B cell (primary cell): ENCODE measurements at regions not wholly inside any gene's neighbourhood (a gene's known extent, or its start where the extent isn't known, plus 50 kb on each side); places are given as distances from the start of the nearest gene placed in this dataset.

ENCODE experiments used
- ATAC-seq: fragments of 200-7000 bp; cut with Tn5 transposase; one replicate; pipeline ENCODE4 v1.10.0; 2021; ENCODE audit warnings: low read depth, mild to moderate bottlenecking, moderate number of reproducible peaks, moderate library complexity
- CTCF ChIA-PET: fragments of 350-600 bp; sonication (Branson Sonifier 250); formaldehyde crosslinking; loops from one replicate; lab custom pipeline; 2021; ENCODE audit warnings: antibody characterized with exemption, inconsistent platforms; lab: Charles Lee
- POLR2A ChIA-PET: fragments of 350-600 bp; sonication (Branson Sonifier 250); formaldehyde crosslinking; loops from one replicate; lab custom pipeline; 2021; ENCODE audit warnings: antibody characterized with exemption; lab: Charles Lee
- DNase-seq: peaks from one replicate; pipeline ENCODE4 v3.0.0; 2013
- H2AFZ ChIP-seq: 2 replicates; pipeline ENCODE4 v1.6.1; 2012; ENCODE audit warnings: mild to moderate bottlenecking, low read depth, low read length; ENCODE audit not compliant: insufficient read depth, poor library complexity, severe bottlenecking
- H3K27ac ChIP-seq, 2 donors: 1 replicate in 1 of 2; 2 replicates in 1 of 2; pipeline ENCODE4 v1.5.1; 2012 to 2013; ENCODE audit warnings: low read length in 2 of 2, mild to moderate bottlenecking in 2 of 2, moderate library complexity in 1 of 2
- H3K27me3 ChIP-seq, 4 experiments: fragments of 200-600 bp in 1 of 4; sonication (generic) in 1 of 4; replicated peaks in 1 of 4; 1 replicate in 2 of 4; 2 replicates in 2 of 4; pipeline versions ENCODE4 v1.6.1 to v1.7.0; 2013 to 2016; ENCODE audit warnings: low read length in 3 of 4, mild to moderate bottlenecking in 2 of 4, mixed read lengths in 1 of 4, moderate library complexity in 1 of 4; ENCODE audit not compliant: insufficient read depth in 4 of 4, control insufficient read depth in 3 of 4; ENCODE audit errors: control extremely low read depth in 1 of 4
- H3K36me3 ChIP-seq, 2 experiments: replicated peaks in 1 of 2; 1 replicate in 1 of 2; 2 replicates in 1 of 2; pipeline versions ENCODE4 v1.6.1 to v1.7.1; 2013; ENCODE audit warnings: low read length in 1 of 2; ENCODE audit not compliant: insufficient read depth in 2 of 2, control insufficient read depth in 1 of 2; ENCODE audit errors: control extremely low read depth in 1 of 2, extremely low read depth in 1 of 2
- H3K4me1 ChIP-seq, 2 donors: fragments of 200-600 bp in 1 of 2; sonication (generic) in 1 of 2; 1 replicate in 1 of 2; 2 replicates in 1 of 2; pipeline versions ENCODE4 v1.5.1 to v1.6.1; 2013 to 2017; ENCODE audit warnings: low read length in 2 of 2; ENCODE audit not compliant: control insufficient read depth in 2 of 2, insufficient read depth in 2 of 2
- H3K4me2 ChIP-seq: replicated peaks from 2 replicates; pipeline ENCODE3; 2012; ENCODE audit warnings: mild to moderate bottlenecking, low read depth, low read length; ENCODE audit not compliant: poor library complexity, severe bottlenecking
- H3K4me3 ChIP-seq, 5 experiments: fragments of 200-600 bp in 1 of 5; sonication (generic) in 1 of 5; 1 replicate in 3 of 5; 2 replicates in 2 of 5; pipeline versions ENCODE4 v1.5.1 to v1.7.0; 2011 to 2016; ENCODE audit warnings: low read length in 4 of 5, mild to moderate bottlenecking in 4 of 5, low read depth in 2 of 5, control low read depth in 1 of 5, moderate library complexity in 1 of 5; ENCODE audit not compliant: insufficient read depth in 1 of 5; ENCODE audit errors: control extremely low read depth in 1 of 5, extremely low read depth in 1 of 5
- H3K79me2 ChIP-seq: fragments of 200-600 bp; sonication (generic); one replicate; pipeline ENCODE4 v1.6.0; 2016; ENCODE audit warnings: low read length; ENCODE audit not compliant: control insufficient read depth, insufficient read depth
- H3K9ac ChIP-seq: fragments of 200-600 bp; sonication (generic); 2 replicates; pipeline ENCODE4 v1.6.1; 2017; ENCODE audit warnings: mild to moderate bottlenecking, low read length, moderate library complexity
- H3K9me3 ChIP-seq, 3 donors: one replicate each; pipeline versions ENCODE4 v1.6.1 to v1.7.1; 2013; ENCODE audit warnings: low read length in 2 of 3; ENCODE audit not compliant: control insufficient read depth in 2 of 3, insufficient read depth in 1 of 3; ENCODE audit errors: control extremely low read depth in 1 of 3
- H4K20me1 ChIP-seq: 2 replicates; pipeline ENCODE4 v1.6.0; 2012; ENCODE audit warnings: mild to moderate bottlenecking, low read length; ENCODE audit not compliant: insufficient read depth, control insufficient read depth, poor library complexity, severe bottlenecking
- H3K27ac Mint-ChIP-seq: one replicate; pipeline ENCODE4 v1.8.0; 2021; ENCODE audit warnings: mixed read lengths
- H3K27me3 Mint-ChIP-seq: one replicate; pipeline ENCODE4 v1.8.0; 2021; ENCODE audit warnings: mixed read lengths
- H3K4me1 Mint-ChIP-seq: one replicate; pipeline ENCODE4 v1.8.0; 2021; ENCODE audit warnings: mixed read lengths
- H3K4me3 Mint-ChIP-seq: one replicate; pipeline ENCODE4 v1.8.0; 2021; ENCODE audit warnings: mixed read lengths
- H3K9me3 Mint-ChIP-seq: one replicate; pipeline ENCODE4 v1.8.0; 2022; ENCODE audit warnings: mixed read lengths; ENCODE audit not compliant: insufficient read depth
- EZH2 ChIP-seq: IDR thresholded peaks from 2 replicates; pipeline ENCODE4 v1.6.1; 2012; ENCODE audit warnings: borderline replicate concordance, low read depth, mild to moderate bottlenecking, moderate library complexity, low read length; ENCODE audit not compliant: insufficient read depth, poor library complexity, severe bottlenecking
- WGBS: methylation state at CpG from one replicate; pipeline ENCODE4 v1.1.5; 2013; ENCODE audit warnings: missing lambda C conversion rate; ENCODE audit not compliant: insufficient coverage; 5-methylcytosine and 5-hydroxymethylcytosine counted together
- intact Hi-C: fragments of 100-400 bp; cut with micrococcal nuclease; formaldehyde crosslinking; loops from one replicate; pipeline ENCODE4 v1.10.0; 2022
- TF ChIP-seq, protein P1 (sequence below): fragments of 200-600 bp; IDR thresholded peaks from one replicate; pipeline ENCODE4 v1.8.0; 2022; ENCODE audit warnings: antibody characterized with exemption, mild to moderate bottlenecking

DNA sequence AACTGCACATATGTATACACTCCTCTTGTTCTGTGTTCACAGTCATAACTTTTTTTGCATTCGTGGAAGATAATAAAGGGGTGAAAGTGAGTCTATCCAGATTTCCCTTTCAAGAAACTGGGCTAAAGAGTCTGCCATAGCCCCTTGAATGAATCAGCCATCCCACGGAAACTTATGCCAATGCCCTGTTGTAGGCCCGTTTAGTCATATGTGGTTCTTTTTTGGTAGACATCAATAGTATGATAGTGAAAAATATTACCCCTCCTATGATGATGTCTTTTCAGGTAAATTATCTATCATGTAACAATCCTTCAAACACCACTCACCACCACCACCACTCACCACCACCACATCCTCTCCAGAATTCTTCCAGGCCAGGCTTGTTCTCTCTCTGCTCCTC lies 99.9 kb upstream of the MYLIP start:
- POLR2A ChIA-PET = no interaction called here
- no peak for ATAC-seq
- no peak overlapping the region for H3K27ac ChIP-seq
- no peak overlapping the region for H3K4me3 ChIP-seq
- Mint-ChIP-seq H3K27me3 (no peaks in the 10 kb centered on the region), H3K4me3 (no peak overlapping the region), H3K9me3 (peaks cover 2% of the 10 kb centered on the region), H3K4me1 (no peaks in the 10 kb centered on the region), H3K27ac (no peak overlapping the region)
- WGBS = no CpG with 5 or more reads among the region's 3 CpGs
- no peaks in the 10 kb centered on the region for H3K36me3 ChIP-seq
- no peak for DNase-seq
- no peak overlapping the region for H3K9ac ChIP-seq
- no peak overlapping the region for H2AFZ ChIP-seq
- H3K4me2 ChIP-seq = no peak overlapping the region
- no peaks in the 10 kb centered on the region for H3K27me3 ChIP-seq
- H3K9me3 ChIP-seq = peaks cover 0 to 7% (median 2%) of the 10 kb centered on the region in 3 donors
- TF ChIP-seq EZH2 = no peak
- TF ChIP-seq, protein P1, sequence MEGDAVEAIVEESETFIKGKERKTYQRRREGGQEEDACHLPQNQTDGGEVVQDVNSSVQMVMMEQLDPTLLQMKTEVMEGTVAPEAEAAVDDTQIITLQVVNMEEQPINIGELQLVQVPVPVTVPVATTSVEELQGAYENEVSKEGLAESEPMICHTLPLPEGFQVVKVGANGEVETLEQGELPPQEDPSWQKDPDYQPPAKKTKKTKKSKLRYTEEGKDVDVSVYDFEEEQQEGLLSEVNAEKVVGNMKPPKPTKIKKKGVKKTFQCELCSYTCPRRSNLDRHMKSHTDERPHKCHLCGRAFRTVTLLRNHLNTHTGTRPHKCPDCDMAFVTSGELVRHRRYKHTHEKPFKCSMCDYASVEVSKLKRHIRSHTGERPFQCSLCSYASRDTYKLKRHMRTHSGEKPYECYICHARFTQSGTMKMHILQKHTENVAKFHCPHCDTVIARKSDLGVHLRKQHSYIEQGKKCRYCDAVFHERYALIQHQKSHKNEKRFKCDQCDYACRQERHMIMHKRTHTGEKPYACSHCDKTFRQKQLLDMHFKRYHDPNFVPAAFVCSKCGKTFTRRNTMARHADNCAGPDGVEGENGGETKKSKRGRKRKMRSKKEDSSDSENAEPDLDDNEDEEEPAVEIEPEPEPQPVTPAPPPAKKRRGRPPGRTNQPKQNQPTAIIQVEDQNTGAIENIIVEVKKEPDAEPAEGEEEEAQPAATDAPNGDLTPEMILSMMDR = no peak
- H3K4me1 ChIP-seq = no peaks in the 10 kb centered on the region
- H3K79me2 ChIP-seq = no peaks in the 10 kb centered on the region
- intact Hi-C loops = no loop called here
- CTCF ChIA-PET = no interaction called here
- H4K20me1 ChIP-seq = no peaks in the 10 kb centered on the region

DNA sequence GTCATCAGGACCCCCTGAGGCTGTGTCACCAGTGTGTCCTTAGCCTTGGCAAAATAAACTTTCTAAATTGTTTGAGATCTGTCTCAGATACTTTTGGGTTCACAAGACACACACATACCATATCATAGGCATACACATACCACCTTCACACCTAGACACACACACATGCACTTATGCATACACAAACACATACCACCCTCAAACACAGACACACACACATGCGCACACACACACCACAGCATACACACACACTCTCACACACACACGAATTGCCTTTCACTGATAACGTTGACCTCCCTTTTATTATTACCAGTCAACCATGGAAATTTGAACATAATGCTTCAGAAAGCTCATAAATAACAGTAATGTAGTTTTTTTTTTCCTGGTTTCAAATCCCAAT lies 108.6 kb upstream of the MYLIP start:
- Mint-ChIP-seq H3K4me3 (no peak overlapping the region), H3K9me3 (no peaks in the 10 kb centered on the region), H3K4me1 (no peaks in the 10 kb centered on the region), H3K27ac (no peak overlapping the region), H3K27me3 (no peaks in the 10 kb centered on the region)
- ChIA-PET CTCF (no interaction called here), POLR2A (no interaction called here)
- DNase-seq = no peak
- no peaks in the 10 kb centered on the region for H3K4me1 ChIP-seq
- no peak overlapping the region for H3K9ac ChIP-seq
- intact Hi-C loops = no loop called here
- H3K4me3 ChIP-seq = no peak overlapping the region
- H3K9me3 ChIP-seq = no peaks in the 10 kb centered on the region
- no peaks in the 10 kb centered on the region for H3K36me3 ChIP-seq
- no peaks in the 10 kb centered on the region for H3K79me2 ChIP-seq
- H2AFZ ChIP-seq = no peak overlapping the region
- no peaks in the 10 kb centered on the region for H3K27me3 ChIP-seq
- no peaks in the 10 kb centered on the region for H4K20me1 ChIP-seq
- 100% methylated on average over 1 of the region's 3 CpGs for WGBS
- TF ChIP-seq EZH2 = no peak
- TF ChIP-seq, protein P1 = no peak
- ATAC-seq = no peak
- no peak overlapping the region for H3K27ac ChIP-seq
- H3K4me2 ChIP-seq = no peak overlapping the region
